ENCODE measurements at regions not wholly inside any gene's neighbourhood (a gene's known extent, or its start where the extent isn't known, plus 50 kb on each side); places are given as distances from the start of the nearest gene placed in this dataset.
A peak's percentile ranks its signal among the peaks of the same experiment; 100 is the strongest.

GRCh38 chr5:176176231-176176630 lies 62.0 kb upstream of the SIMC1 start:
- POLR2A ChIA-PET (ENCODE audit: unreplicated experiment) = no interaction called here
- H3K27ac ChIP-seq (ENCODE audit: low read length) = no peak overlapping the region
- no peaks in the 10 kb centered on the region for H3K9me3 ChIP-seq (ENCODE audit: low read length)
- CTCF ChIA-PET = no interaction called here
- intact Hi-C loops (cut with micrococcal nuclease) = no loop called here
- no TSS peak for BruUV-seq (replicated peaks)
- H3K9ac ChIP-seq (ENCODE audit: low read length) = no peak overlapping the region
- no peak overlapping the region for H3K4me3 ChIP-seq (ENCODE audit: low read length)
- H3K27me3 ChIP-seq (ENCODE audit: low read length) = no peaks in the 10 kb centered on the region
- no peaks in the 10 kb centered on the region for H3K9me2 ChIP-seq (replicated peaks; ENCODE audit: low read length)
- H2AFZ ChIP-seq (ENCODE audit: low read length) = no peak overlapping the region
- ATAC-seq = no peak
- no peaks in the 10 kb centered on the region for H3K36me3 ChIP-seq (ENCODE audit: low read depth, low read length)
- no peak overlapping the region for H3K4me2 ChIP-seq (ENCODE audit: low read length)
- no peak for DNase-seq
- no peak for TF ChIP-seq CTCF (conservative IDR thresholded peaks at IDR 0.05; ENCODE audit: low read depth, low read length)
- TF ChIP-seq EZH2phosphoT487 (IDR thresholded peaks at IDR 0.05; ENCODE audit: borderline replicate concordance, low read length) = no peak
- TF ChIP-seq EZH2 (IDR thresholded peaks at IDR 0.05; ENCODE audit: low read length, unreplicated experiment) = no peak
- no peaks in the 10 kb centered on the region for H3F3A ChIP-seq (ENCODE audit: low read length, unreplicated experiment)
- no peaks in the 10 kb centered on the region for H3K4me1 ChIP-seq (ENCODE audit: insufficient read depth, low read length)
- no peaks in the 10 kb centered on the region for H4K20me1 ChIP-seq (ENCODE audit: low read length)
- H3K79me2 ChIP-seq (ENCODE audit: low read length) = no peaks in the 10 kb centered on the region

GRCh38 chr5:176178789-176179188 lies 59.4 kb upstream of the SIMC1 start:
- Histone ChIP-seq H3K4me3 (ENCODE audit: low read length) (no peak overlapping the region), H3K36me3 (ENCODE audit: low read depth, low read length) (no peaks in the 10 kb centered on the region), H3K27me3 (ENCODE audit: low read length) (no peaks in the 10 kb centered on the region), H3K27ac (ENCODE audit: low read length) (no peak overlapping the region), H4K20me1 (ENCODE audit: low read length) (no peaks in the 10 kb centered on the region), H3K9ac (ENCODE audit: low read length) (no peak overlapping the region), H3K79me2 (ENCODE audit: low read length) (no peaks in the 10 kb centered on the region), H2AFZ (ENCODE audit: low read length) (no peak overlapping the region), H3K4me2 (ENCODE audit: low read length) (no peak overlapping the region), H3K9me2 (replicated peaks; ENCODE audit: low read length) (no peaks in the 10 kb centered on the region), H3F3A (ENCODE audit: low read length, unreplicated experiment) (no peaks in the 10 kb centered on the region), H3K4me1 (ENCODE audit: insufficient read depth, low read length) (no peaks in the 10 kb centered on the region), H3K9me3 (ENCODE audit: low read length) (no peaks in the 10 kb centered on the region)
- intact Hi-C loops (cut with micrococcal nuclease) = no loop called here
- POLR2A ChIA-PET (ENCODE audit: unreplicated experiment) = no interaction called here
- ATAC-seq (peak; percentile 42; the same call in 1 of the 2 replicates), DNase-seq (no peak)
- TF ChIP-seq CTCF (conservative IDR thresholded peaks at IDR 0.05; ENCODE audit: low read depth, low read length) (no peak; the same call in 1 of the 2 replicates), EZH2 (IDR thresholded peaks at IDR 0.05; ENCODE audit: low read length, unreplicated experiment) (no peak), EZH2phosphoT487 (IDR thresholded peaks at IDR 0.05; ENCODE audit: borderline replicate concordance, low read length) (no peak)
- no TSS peak for BruUV-seq (replicated peaks)
- CTCF ChIA-PET = no interaction called here

- ChIA-PET POLR2A (ENCODE audit: unreplicated experiment) (no interaction called here), CTCF (no interaction called here)
- ATAC-seq (no peak), DNase-seq (no peak)
- Histone ChIP-seq H3K36me3 (ENCODE audit: low read depth, low read length) (no peaks in the 10 kb centered on the region), H3K9me3 (ENCODE audit: low read length) (no peaks in the 10 kb centered on the region), H3K4me1 (ENCODE audit: insufficient read depth, low read length) (no peaks in the 10 kb centered on the region), H3K9ac (ENCODE audit: low read length) (no peak overlapping the region), H3K27me3 (ENCODE audit: low read length) (no peaks in the 10 kb centered on the region), H3K79me2 (ENCODE audit: low read length) (no peaks in the 10 kb centered on the region), H3K27ac (ENCODE audit: low read length) (no peak overlapping the region), H3F3A (ENCODE audit: low read length, unreplicated experiment) (no peaks in the 10 kb centered on the region), H3K9me2 (replicated peaks; ENCODE audit: low read length) (no peaks in the 10 kb centered on the region), H3K4me3 (ENCODE audit: low read length) (no peak overlapping the region), H2AFZ (ENCODE audit: low read length) (no peak overlapping the region), H3K4me2 (ENCODE audit: low read length) (no peak overlapping the region), H4K20me1 (ENCODE audit: low read length) (no peaks in the 10 kb centered on the region)
- BruUV-seq (replicated peaks) = no TSS peak
- TF ChIP-seq EZH2phosphoT487 (IDR thresholded peaks at IDR 0.05; ENCODE audit: borderline replicate concordance, low read length) (no peak), CTCF (conservative IDR thresholded peaks at IDR 0.05; ENCODE audit: low read depth, low read length) (no peak), EZH2 (IDR thresholded peaks at IDR 0.05; ENCODE audit: low read length, unreplicated experiment) (no peak)
- intact Hi-C loops (cut with micrococcal nuclease) = no loop called here
These were observed 57.9 kb upstream of the SIMC1 start for GRCh38 chr5:176180339-176180738.

Data from PC-3 (cell line).